IPS DF 4.7 (cell line): ENCODE measurements at regions not wholly inside any gene's neighbourhood (a gene's known extent, or its start where the extent isn't known, plus 50 kb on each side); places are given as distances from the start of the nearest gene placed in this dataset.

Experiments
- DNase-seq: peaks from one replicate; pipeline ENCODE4 v3.0.0-alpha.2; 2013; ENCODE audit warnings: low spot score; ENCODE audit errors: extremely low read depth

DNA sequence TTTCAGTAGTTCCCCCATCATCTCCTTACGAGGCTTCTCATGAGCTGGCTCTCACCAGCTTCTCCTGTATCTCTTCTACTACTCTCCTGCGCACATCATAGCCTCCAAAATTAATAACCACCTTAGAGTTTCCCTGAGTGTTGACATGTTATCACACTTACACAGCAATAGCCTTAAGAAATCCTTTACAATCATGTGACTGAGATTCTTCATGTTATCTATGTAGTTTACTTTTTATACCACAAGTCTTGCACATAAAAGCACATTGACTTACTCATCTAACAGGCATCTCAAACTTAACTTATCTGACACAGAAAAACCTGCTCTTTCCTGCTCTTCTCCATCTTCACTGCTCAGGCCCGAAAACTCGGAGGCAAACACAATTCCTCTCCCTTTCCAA lies 103.7 kb upstream of the TAB2 start:
- no peak for DNase-seq

GRCh38 chr6:149216459-149216858 lies 101.1 kb upstream of the TAB2 start:
- no peak for DNase-seq

GRCh38 chr6:149217466-149217888 lies 100.0 kb upstream of the TAB2 start:
- no peak for DNase-seq

- no peak for DNase-seq
These were observed 99.0 kb upstream of the TAB2 start for GRCh38 chr6:149218471-149218870.

- DNase-seq, result no peak
These were observed 98.6 kb upstream of the TAB2 start for GRCh38 chr6:149218915-149219314.

DNA sequence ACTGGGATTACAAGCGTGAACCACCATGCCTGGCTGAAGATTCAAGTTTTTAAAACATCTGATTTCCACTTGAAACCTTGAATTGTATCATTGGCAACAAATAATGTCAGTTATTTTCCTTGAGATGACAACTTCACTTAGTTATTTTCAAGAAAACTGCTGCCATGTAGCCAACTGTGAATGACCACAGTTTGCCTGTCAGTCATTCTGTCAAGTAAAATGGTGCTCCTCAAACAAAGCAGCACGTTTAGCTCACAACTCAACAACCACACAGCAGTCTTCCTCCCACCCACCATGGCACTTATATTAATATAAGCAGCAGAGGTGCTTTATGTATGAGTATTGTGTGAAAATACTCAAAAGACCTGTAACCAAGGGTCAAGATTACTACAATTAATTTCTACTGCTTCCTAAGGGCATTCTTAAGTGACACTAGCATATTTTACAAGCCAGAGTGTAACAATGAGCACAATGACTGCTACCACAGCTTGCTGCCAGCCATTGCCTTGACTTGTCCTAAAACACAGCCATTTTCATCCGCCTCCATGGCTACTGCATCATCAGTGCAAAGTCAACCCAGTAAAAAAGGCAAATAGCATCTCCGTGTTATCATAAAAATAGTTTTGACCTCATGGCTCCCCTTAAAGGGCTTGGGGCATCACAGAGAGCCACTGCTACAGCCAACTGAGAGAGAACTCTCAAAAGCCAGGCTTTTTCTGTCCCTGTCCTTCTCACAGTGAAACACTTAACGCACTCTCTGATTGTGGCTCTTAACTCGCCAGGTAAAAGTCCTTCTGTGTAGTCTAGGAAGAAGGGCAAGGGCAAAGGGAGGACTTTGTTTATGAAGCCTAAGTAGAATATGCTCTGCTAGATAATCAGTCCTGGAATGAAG lies 96.4 kb upstream of the TAB2 start:
- DNase-seq, result no peak

- DNase-seq, result no peak
These were observed 95.8 kb upstream of the TAB2 start for GRCh38 chr6:149221774-149222070.

GRCh38 chr6:149223120-149223903 lies 94.2 kb upstream of the TAB2 start:
- no peak for DNase-seq

DNA sequence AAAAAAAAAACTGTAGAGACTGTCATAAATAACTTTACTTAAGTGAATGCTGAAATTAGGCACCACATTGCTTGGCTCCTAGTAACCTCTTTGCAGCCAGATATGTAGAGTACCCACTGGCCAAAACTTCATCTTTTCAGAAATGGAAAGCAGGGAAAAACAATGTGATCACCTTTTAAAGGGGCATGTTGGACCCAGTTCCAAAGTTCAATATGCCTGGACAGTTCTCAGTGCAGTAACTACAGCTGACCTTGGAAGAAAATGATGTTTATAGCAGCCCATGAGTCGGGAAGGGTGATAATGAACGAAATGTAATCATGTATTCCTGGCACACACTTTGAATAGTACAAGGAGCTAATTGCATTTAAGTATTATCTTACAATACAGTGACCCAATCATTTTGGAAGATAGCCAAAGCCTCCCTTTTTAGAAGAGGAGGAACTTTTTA lies 93.6 kb upstream of the TAB2 start:
- DNase-seq, result no peak

- DNase-seq, result no peak
These were observed 93.1 kb upstream of the TAB2 start for GRCh38 chr6:149224399-149224798.

DNA sequence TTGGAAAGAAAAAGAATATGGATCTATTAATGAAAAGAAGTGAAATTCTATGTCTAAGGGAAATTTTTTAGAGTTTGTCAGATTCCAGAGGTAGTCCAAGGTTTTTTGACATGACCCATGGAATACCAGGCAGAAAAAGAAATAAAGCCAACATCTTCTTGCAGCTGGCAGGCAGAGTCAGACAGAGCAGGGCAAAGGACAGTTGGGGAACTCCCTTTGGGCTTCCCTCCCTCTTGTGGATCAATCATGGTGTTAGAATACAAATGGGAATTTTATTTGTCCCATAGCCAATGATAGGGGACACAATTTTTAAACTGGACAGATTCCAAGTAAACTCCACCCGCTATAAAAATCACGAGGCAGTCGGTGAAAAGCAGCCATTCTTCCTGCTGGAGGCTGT lies 92.1 kb upstream of the TAB2 start:
- DNase-seq, result no peak

DNA sequence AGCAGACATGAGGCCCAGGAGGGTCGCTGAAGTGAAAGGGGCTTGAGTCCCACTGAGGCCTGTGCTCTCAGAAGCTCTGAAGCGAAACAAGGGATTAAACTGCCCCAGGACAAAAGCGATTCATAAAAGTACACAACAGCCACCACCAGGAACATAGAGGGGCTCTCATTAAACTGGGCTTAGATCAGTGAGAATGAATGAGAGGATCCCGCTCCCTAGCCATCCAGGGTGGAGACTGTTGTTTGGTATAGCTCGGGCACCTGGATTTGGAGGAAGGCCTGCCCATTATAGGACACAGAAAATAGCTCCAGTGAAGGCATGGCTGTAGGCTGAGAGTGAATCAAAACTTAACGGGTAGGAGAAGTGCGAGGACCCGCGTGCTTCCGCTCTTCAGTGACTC lies 91.6 kb upstream of the TAB2 start:
- no peak for DNase-seq

GRCh38 chr6:149227796-149228195 lies 89.7 kb upstream of the TAB2 start:
- no peak for DNase-seq

DNA sequence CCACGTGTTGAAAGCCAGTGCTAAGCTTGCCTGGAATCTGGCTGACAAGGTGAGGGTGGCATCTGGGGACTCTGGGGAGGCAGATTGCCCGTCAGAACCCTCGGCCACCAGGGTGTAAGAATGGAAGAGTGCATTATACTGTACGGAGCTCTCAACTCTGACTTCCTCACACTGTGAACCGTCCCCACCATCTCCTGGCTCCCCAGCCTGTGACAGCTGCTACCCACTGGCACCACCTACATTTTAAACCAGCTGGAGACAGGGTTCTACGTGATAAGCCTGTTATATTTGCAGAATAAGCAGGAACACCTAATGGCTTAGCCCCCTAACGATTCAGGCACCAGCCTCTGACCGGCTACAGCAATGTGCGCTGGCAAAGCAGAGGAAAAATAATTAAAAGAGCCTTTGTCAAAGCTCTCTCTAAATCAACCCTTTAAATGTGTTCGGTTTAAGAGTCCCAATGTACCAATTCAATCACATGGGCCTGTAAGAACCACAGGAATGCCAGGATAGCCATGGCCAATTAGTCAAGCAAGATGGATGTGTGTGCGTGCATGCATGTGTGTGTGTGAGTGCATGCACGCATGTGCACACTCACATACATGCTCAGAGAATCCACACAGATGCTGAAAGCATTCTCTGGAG lies 89.1 kb upstream of the TAB2 start:
- no peak for DNase-seq

- no peak for DNase-seq
These were observed 88.4 kb upstream of the TAB2 start for GRCh38 chr6:149229096-149229495.

GRCh38 chr6:149230712-149231460 lies 86.6 kb upstream of the TAB2 start:
- no peak for DNase-seq

- no peak for DNase-seq
These were observed 85.7 kb upstream of the TAB2 start for GRCh38 chr6:149231778-149232177.

GRCh38 chr6:149233056-149233715 lies 84.3 kb upstream of the TAB2 start:
- DNase-seq, result no peak

DNA sequence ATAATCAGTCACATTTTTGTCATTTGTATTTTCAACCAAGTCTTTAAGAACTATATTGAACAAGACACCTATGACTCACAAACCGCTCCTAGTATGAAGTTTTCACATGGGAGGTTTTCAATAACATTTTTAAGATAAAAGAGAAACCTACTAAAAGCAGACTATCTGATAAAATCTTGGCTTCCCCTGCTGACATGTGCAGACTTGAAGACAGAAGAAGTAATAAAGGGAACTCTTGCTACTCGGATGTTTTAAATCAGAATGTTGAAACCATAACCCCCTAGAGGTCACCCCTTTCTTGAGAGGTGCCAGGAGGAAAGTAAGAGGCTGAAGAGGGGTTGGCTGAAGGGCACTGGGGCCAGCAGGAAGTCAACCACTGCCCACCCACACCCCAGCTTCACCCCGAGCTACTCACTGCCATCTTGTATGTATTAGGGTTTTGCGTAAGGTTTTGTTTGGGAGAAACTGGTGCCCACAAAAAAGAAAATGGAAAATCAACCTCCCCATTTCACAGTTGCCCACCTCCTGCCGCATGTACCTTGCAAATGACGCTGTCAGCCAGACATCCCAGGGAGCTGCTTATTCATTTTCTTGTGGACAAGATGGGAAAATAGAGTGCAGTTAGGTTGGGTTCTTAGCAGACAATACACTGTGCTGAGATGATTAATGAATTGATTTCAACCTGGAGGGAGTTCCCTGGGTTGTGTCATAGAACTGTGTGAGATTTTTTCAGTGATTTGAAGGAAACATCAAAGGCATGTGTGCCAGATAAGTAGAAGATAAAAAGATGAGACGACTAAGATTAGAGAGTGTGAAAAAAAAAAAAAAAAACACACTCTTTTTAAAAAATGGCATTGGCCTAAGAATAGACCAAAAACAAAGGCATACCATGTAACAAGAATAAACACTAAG lies 83.2 kb upstream of the TAB2 start:
- no peak for DNase-seq

DNA sequence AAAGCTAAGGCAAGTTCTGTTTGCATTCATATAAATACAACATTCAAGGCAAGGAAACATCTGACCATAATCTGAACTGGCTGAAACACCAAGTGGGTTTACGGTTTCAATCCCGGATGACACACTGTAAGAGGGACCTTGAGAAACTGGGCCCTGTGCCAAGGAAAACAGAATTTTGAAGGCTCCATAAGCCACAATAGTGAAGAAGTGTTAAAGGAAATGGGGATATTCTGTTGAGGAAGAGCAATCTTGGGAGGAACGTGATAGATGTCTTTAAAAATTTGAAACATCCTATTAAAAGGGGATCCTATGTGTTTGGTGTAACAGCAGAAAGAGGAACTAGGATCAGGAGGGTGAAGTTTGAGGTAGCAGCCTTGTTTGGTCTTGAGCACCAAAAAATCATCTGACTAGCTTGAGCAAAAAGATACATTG lies 82.4 kb upstream of the TAB2 start:
- DNase-seq, result no peak
